HEK293 (cell line): ENCODE measurements at regions not wholly inside any gene's neighbourhood (a gene's known extent, or its start where the extent isn't known, plus 50 kb on each side); places are given as distances from the start of the nearest gene placed in this dataset.

Experiments
- CTCF ChIA-PET: fragments of 350-600 bp; formaldehyde crosslinking; extraction: SDS; loops from one replicate; lab custom pipeline; 2021; ENCODE audit warnings: antibody characterized with exemption; lab: Yijun Ruan, JAX
- POLR2A ChIA-PET: fragments of 300-600 bp; formaldehyde crosslinking; extraction: SDS; loops from one replicate; lab custom pipeline; 2020; ENCODE audit warnings: antibody characterized with exemption, inconsistent platforms; lab: Yijun Ruan, JAX
- H3K27ac ChIP-seq: fragments of 200-500 bp; sonication (Bioruptor generic); 2 replicates; pipeline ENCODE4 v1.5.1; 2014; ENCODE audit warnings: low read depth, low read length, control low read depth, inconsistent platforms; ENCODE audit errors: extremely low read depth
- H3K36me3 ChIP-seq, 2 experiments: fragments of 200-500 bp in 1 of 2; sonication (Bioruptor generic) in 1 of 2; 1 replicate in 1 of 2; 2 replicates in 1 of 2; pipeline ENCODE4 v1.5.1; 2014 to 2017; ENCODE audit warnings: inconsistent platforms in 2 of 2, low read length in 2 of 2; ENCODE audit not compliant: control insufficient read depth in 2 of 2, insufficient read depth in 1 of 2
- H3K4me1 ChIP-seq: fragments of 200-500 bp; sonication (Bioruptor generic); 2 replicates; pipeline ENCODE4 v1.5.1; 2014; ENCODE audit warnings: mild to moderate bottlenecking, low read length, inconsistent platforms; ENCODE audit not compliant: control insufficient read depth, insufficient read depth
- H3K4me3 ChIP-seq: 2 replicates; pipeline ENCODE4 v1.5.1; 2011; ENCODE audit warnings: low read depth, mild to moderate bottlenecking, control low read depth, low read length, moderate library complexity
- H3K9me3 ChIP-seq: fragments of 200-500 bp; sonication (Bioruptor generic); 2 replicates; pipeline ENCODE4 v1.5.1; 2014; ENCODE audit warnings: low read depth, low read length, inconsistent platforms; ENCODE audit not compliant: control insufficient read depth, insufficient read depth
- BCL11A ChIP-seq: fragments of 450-650 bp; formaldehyde crosslinking; IDR thresholded peaks from 2 replicates; pipeline ENCODE4 v1.5.1; 2016; ENCODE audit warnings: low read depth, missing biosample characterization, missing genetic modification characterization
- CTCF ChIP-seq: fragments of 450-650 bp; formaldehyde crosslinking; IDR thresholded peaks from 2 replicates; pipeline ENCODE4 v1.5.1; 2016; ENCODE audit warnings: missing biosample characterization, missing genetic modification characterization
- EGR2 ChIP-seq: fragments of 450-650 bp; formaldehyde crosslinking; IDR thresholded peaks from 2 replicates; pipeline ENCODE4 v1.5.1; 2016; ENCODE audit warnings: low read depth, missing biosample characterization, missing genetic modification characterization
- GLIS2 ChIP-seq: fragments of 450-650 bp; formaldehyde crosslinking; IDR thresholded peaks from 2 replicates; pipeline ENCODE4 v1.5.1; 2016; ENCODE audit warnings: missing biosample characterization, missing genetic modification characterization
- MZF1 ChIP-seq: fragments of 450-650 bp; formaldehyde crosslinking; IDR thresholded peaks from 2 replicates; pipeline ENCODE4 v1.5.1; 2017; ENCODE audit warnings: missing biosample characterization, missing genetic modification characterization, borderline replicate concordance
- PRDM6 ChIP-seq: fragments of 450-650 bp; formaldehyde crosslinking; IDR thresholded peaks from 2 replicates; pipeline ENCODE4 v1.5.1; 2017; ENCODE audit warnings: missing biosample characterization, missing genetic modification characterization
- RBAK ChIP-seq: fragments of 450-650 bp; formaldehyde crosslinking; IDR thresholded peaks from 2 replicates; pipeline ENCODE4 v1.5.1; 2016; ENCODE audit warnings: missing biosample characterization, missing genetic modification characterization
- YY1 ChIP-seq: fragments of 450-650 bp; formaldehyde crosslinking; IDR thresholded peaks from 2 replicates; pipeline ENCODE4 v1.5.1; 2018; ENCODE audit warnings: missing biosample characterization, missing genetic modification characterization
- ZBTB17 ChIP-seq: fragments of 450-650 bp; formaldehyde crosslinking; IDR thresholded peaks from 2 replicates; pipeline ENCODE4 v1.5.1; 2016; ENCODE audit warnings: missing biosample characterization, missing genetic modification characterization
- ZNF10 ChIP-seq: fragments of 450-650 bp; formaldehyde crosslinking; IDR thresholded peaks from 2 replicates; pipeline ENCODE4 v1.5.1; 2017; ENCODE audit warnings: missing biosample characterization, missing genetic modification characterization
- ZNF133 ChIP-seq: fragments of 450-650 bp; formaldehyde crosslinking; IDR thresholded peaks from 2 replicates; pipeline ENCODE4 v1.5.1; 2016; ENCODE audit warnings: missing biosample characterization, missing genetic modification characterization
- ZNF157 ChIP-seq: fragments of 450-650 bp; formaldehyde crosslinking; IDR thresholded peaks from 2 replicates; pipeline ENCODE4 v1.5.1; 2016; ENCODE audit warnings: missing biosample characterization, missing genetic modification characterization
- ZNF16 ChIP-seq: fragments of 450-650 bp; formaldehyde crosslinking; IDR thresholded peaks from 2 replicates; pipeline ENCODE4 v1.5.1; 2016; ENCODE audit warnings: low read depth, missing biosample characterization, missing genetic modification characterization
- ZNF175 ChIP-seq: fragments of 450-650 bp; formaldehyde crosslinking; IDR thresholded peaks from 2 replicates; pipeline ENCODE4 v1.5.1; 2016; ENCODE audit warnings: missing biosample characterization, missing genetic modification characterization
- ZNF239 ChIP-seq: fragments of 450-650 bp; formaldehyde crosslinking; IDR thresholded peaks from 2 replicates; pipeline ENCODE4 v1.5.1; 2016; ENCODE audit warnings: missing biosample characterization, missing genetic modification characterization
- ZNF311 ChIP-seq: fragments of 450-650 bp; formaldehyde crosslinking; IDR thresholded peaks from 2 replicates; pipeline ENCODE4 v1.5.1; 2017; ENCODE audit warnings: missing biosample characterization, missing genetic modification characterization, borderline replicate concordance
- ZNF501 ChIP-seq: fragments of 450-650 bp; formaldehyde crosslinking; IDR thresholded peaks from 2 replicates; pipeline ENCODE4 v1.5.1; 2016; ENCODE audit warnings: missing biosample characterization, missing genetic modification characterization
- ZNF600 ChIP-seq: fragments of 450-650 bp; formaldehyde crosslinking; IDR thresholded peaks from 2 replicates; pipeline ENCODE4 v1.5.1; 2016; ENCODE audit warnings: missing biosample characterization, missing genetic modification characterization
- ZNF623 ChIP-seq: fragments of 450-650 bp; formaldehyde crosslinking; IDR thresholded peaks from 2 replicates; pipeline ENCODE4 v1.5.1; 2016; ENCODE audit warnings: missing biosample characterization, missing genetic modification characterization
- ZNF692 ChIP-seq: fragments of 450-650 bp; formaldehyde crosslinking; IDR thresholded peaks from 2 replicates; pipeline ENCODE4 v1.5.1; 2016; ENCODE audit warnings: missing biosample characterization, missing genetic modification characterization
- ZNF791 ChIP-seq: fragments of 450-650 bp; formaldehyde crosslinking; IDR thresholded peaks from 2 replicates; pipeline ENCODE4 v1.5.1; 2016; ENCODE audit warnings: missing biosample characterization, missing genetic modification characterization
- ZSCAN30 ChIP-seq: fragments of 450-650 bp; IDR thresholded peaks from 2 replicates; pipeline ENCODE4 v1.5.1; 2018; ENCODE audit warnings: missing biosample characterization, mild to moderate bottlenecking, missing genetic modification characterization, moderate library complexity
- TF ChIP-seq, protein P1 (sequence below): fragments of 450-650 bp; formaldehyde crosslinking; IDR thresholded peaks from 2 replicates; pipeline ENCODE4 v1.5.1; 2017; ENCODE audit warnings: missing biosample characterization, mild to moderate bottlenecking, missing genetic modification characterization, moderate library complexity
- TF ChIP-seq, protein P2 (sequence below): fragments of 450-650 bp; formaldehyde crosslinking; optimal IDR thresholded peaks from 2 replicates; pipeline ENCODE3; 2016; ENCODE audit warnings: missing biosample characterization, mild to moderate bottlenecking, missing genetic modification characterization

- POLR2A ChIA-PET: no interaction called here
- TF ChIP-seq CTCF (no peak), ZNF311 (tag by site-specific recombination) (no peak), ZNF692 (tag by site-specific recombination) (no peak)
- no peaks in the 10 kb centered on the region for H3K9me3 ChIP-seq
- CTCF ChIA-PET: interaction anchor here (1.0 kb wide), 1 partner anchor 28 kb away, joined by 3 read pairs; no protein-coding TSS in a partner anchor
- H3K36me3 ChIP-seq: no peaks in the 10 kb centered on the region
- no peaks in the 10 kb centered on the region for H3K4me1 ChIP-seq
- no peak overlapping the region for H3K4me3 ChIP-seq
- H3K27ac ChIP-seq: no peak overlapping the region
These were observed 229.6 kb upstream of the CHST9 start for GRCh38 chr18:27414682-27415081.

- Histone ChIP-seq H3K36me3 (no peaks in the 10 kb centered on the region), H3K27ac (no peak overlapping the region), H3K9me3 (no peaks in the 10 kb centered on the region), H3K4me1 (no peaks in the 10 kb centered on the region), H3K4me3 (no peak overlapping the region)
- CTCF ChIA-PET: interaction anchor here (1.0 kb wide), 1 partner anchor 29 kb away, joined by 3 read pairs; no protein-coding TSS in a partner anchor
- TF ChIP-seq GLIS2 (tag by site-specific recombination) (no peak), ZNF10 (tag by site-specific recombination) (no peak), ZNF791 (no peak), ZSCAN30 (tag by site-specific recombination) (no peak), PRDM6 (tag by site-specific recombination) (peak; percentile 57), ZNF623 (tag by site-specific recombination) (no peak)
- TF ChIP-seq, protein P1, sequence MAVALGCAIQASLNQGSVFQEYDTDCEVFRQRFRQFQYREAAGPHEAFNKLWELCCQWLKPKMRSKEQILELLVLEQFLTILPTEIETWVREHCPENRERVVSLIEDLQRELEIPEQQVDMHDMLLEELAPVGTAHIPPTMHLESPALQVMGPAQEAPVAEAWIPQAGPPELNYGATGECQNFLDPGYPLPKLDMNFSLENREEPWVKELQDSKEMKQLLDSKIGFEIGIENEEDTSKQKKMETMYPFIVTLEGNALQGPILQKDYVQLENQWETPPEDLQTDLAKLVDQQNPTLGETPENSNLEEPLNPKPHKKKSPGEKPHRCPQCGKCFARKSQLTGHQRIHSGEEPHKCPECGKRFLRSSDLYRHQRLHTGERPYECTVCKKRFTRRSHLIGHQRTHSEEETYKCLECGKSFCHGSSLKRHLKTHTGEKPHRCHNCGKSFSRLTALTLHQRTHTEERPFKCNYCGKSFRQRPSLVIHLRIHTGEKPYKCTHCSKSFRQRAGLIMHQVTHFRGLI (tag by site-specific recombination): no peak
- POLR2A ChIA-PET: no interaction called here
These were observed 228.6 kb upstream of the CHST9 start for GRCh38 chr18:27413495-27414401.

DNA sequence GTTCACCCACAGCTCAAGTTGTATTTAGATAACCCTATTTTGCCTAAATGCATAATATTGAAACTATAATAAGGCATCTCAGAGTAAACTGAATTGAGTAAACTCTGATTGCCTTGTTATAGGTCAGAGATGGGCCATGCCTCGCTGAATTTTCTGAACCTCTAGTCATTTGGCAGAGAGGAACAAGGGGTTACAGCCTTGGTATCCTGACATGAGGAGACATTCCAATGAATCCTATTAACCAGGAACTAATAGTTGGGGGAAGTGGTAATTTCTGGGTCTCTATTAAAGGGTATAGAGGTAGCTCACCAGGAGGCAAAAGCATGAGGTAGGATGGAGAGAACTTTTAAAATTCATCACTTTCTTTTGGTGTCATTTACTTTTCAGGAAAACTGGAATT, 227.4 kb upstream of the CHST9 start:
- CTCF ChIA-PET: no interaction called here
- POLR2A ChIA-PET: no interaction called here
- Histone ChIP-seq H3K9me3 (no peaks in the 10 kb centered on the region), H3K27ac (no peak overlapping the region), H3K4me1 (no peaks in the 10 kb centered on the region), H3K36me3 (no peaks in the 10 kb centered on the region), H3K4me3 (no peak overlapping the region)
- TF ChIP-seq MZF1 (tag by site-specific recombination) (no peak), EGR2 (tag by site-specific recombination) (no peak), ZNF175 (tag by site-specific recombination) (no peak), ZNF600 (tag by site-specific recombination) (no peak), ZNF157 (no peak), RBAK (tag by site-specific recombination) (no peak), YY1 (tag by site-specific recombination) (no peak), ZNF133 (no peak), ZBTB17 (tag by site-specific recombination) (no peak), ZNF239 (tag by site-specific recombination) (no peak), ZNF501 (tag by site-specific recombination) (no peak), ZNF10 (tag by site-specific recombination) (no peak), BCL11A (tag by site-specific recombination) (no peak), ZNF16 (tag by site-specific recombination) (no peak)
- TF ChIP-seq, protein P2, sequence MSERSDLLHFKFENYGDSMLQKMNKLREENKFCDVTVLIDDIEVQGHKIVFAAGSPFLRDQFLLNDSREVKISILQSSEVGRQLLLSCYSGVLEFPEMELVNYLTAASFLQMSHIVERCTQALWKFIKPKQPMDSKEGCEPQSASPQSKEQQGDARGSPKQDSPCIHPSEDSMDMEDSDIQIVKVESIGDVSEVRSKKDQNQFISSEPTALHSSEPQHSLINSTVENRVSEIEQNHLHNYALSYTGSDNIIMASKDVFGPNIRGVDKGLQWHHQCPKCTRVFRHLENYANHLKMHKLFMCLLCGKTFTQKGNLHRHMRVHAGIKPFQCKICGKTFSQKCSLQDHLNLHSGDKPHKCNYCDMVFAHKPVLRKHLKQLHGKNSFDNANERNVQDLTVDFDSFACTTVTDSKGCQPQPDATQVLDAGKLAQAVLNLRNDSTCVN: no peak
